Activated CD8-positive, alpha-beta T cell treated with anti-CD3 and anti-CD28 coated beads for 36 hours (primary cell): ENCODE measurements at regions not wholly inside any gene's neighbourhood (a gene's known extent, or its start where the extent isn't known, plus 50 kb on each side); places are given as distances from the start of the nearest gene placed in this dataset.
"Not testable (repeated sequence)": the region's sequence is repeated elsewhere in the genome, so short reads cannot be mapped to it uniquely, and the experiment has no call there.

Experiments
- ATAC-seq: fragments of 200-7000 bp; cut with Tn5 transposase; one replicate; pipeline ENCODE4 v1.10.0; 2021; ENCODE audit warnings: mild to moderate bottlenecking, moderate library complexity
- CTCF ChIA-PET: fragments of 350-600 bp; sonication (Branson Sonifier 250); formaldehyde crosslinking; loops from one replicate; lab custom pipeline; 2021; ENCODE audit warnings: antibody characterized with exemption; lab: Charles Lee
- POLR2A ChIA-PET: fragments of 350-600 bp; sonication (Branson Sonifier 250); formaldehyde crosslinking; loops from one replicate; lab custom pipeline; 2021; ENCODE audit warnings: antibody characterized with exemption; lab: Charles Lee
- DNase-seq: peaks from one replicate; pipeline ENCODE4 v3.0.0-alpha.2; 2020
- H3K27ac Mint-ChIP-seq: one replicate; pipeline ENCODE4 v1.8.0; 2021; ENCODE audit warnings: mild to moderate bottlenecking, mixed read lengths
- H3K27me3 Mint-ChIP-seq: one replicate; pipeline ENCODE4 v1.8.0; 2021; ENCODE audit warnings: mixed read lengths
- H3K36me3 Mint-ChIP-seq: one replicate; pipeline ENCODE4 v1.8.0; 2021; ENCODE audit warnings: low read depth, mixed read lengths
- H3K4me1 Mint-ChIP-seq: one replicate; pipeline ENCODE4 v1.8.0; 2021; ENCODE audit warnings: low read depth, mixed read lengths
- H3K4me3 Mint-ChIP-seq: one replicate; pipeline ENCODE4 v1.8.0; 2021; ENCODE audit warnings: mild to moderate bottlenecking, moderate library complexity, mixed read lengths
- H3K9me3 Mint-ChIP-seq: one replicate; pipeline ENCODE4 v1.8.0; 2021; ENCODE audit warnings: mixed read lengths
- intact Hi-C: fragments of 100-400 bp; cut with micrococcal nuclease; formaldehyde crosslinking; loops from one replicate; pipeline ENCODE4 v1.10.0; 2022
- TF ChIP-seq, protein P1 (sequence below): fragments of 200-600 bp; IDR thresholded peaks from one replicate; pipeline ENCODE4 v1.8.0; 2022; ENCODE audit warnings: antibody characterized with exemption, mild to moderate bottlenecking

DNA sequence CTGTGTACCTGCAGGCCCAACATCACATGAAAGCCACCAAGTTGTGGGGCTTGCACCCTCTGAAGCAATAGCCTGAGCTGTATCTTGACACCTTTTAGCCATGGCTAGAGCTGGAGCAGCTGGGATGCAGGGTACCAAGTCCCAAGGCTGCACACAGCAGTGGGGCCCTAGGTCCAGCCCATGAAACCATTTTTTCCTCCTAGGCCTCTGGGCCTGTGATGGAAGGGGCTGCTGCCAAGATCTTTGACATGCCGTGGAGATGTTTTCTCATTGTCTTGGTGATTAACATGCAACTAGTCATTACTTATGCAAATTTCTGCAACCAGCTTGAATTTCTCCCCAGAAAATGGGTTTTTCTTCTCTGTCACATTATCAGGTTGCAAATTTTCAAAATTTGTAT, 387.2 kb upstream of the RIOK2 start:
- ATAC-seq (no peak), DNase-seq (no peak)
- Mint-ChIP-seq H3K9me3 (peaks cover 9% of the 10 kb centered on the region), H3K27me3 (no peaks in the 10 kb centered on the region), H3K27ac (no peak overlapping the region), H3K4me3 (no peak overlapping the region), H3K4me1 (no peaks in the 10 kb centered on the region), H3K36me3 (no peaks in the 10 kb centered on the region)
- TF ChIP-seq, protein P1, sequence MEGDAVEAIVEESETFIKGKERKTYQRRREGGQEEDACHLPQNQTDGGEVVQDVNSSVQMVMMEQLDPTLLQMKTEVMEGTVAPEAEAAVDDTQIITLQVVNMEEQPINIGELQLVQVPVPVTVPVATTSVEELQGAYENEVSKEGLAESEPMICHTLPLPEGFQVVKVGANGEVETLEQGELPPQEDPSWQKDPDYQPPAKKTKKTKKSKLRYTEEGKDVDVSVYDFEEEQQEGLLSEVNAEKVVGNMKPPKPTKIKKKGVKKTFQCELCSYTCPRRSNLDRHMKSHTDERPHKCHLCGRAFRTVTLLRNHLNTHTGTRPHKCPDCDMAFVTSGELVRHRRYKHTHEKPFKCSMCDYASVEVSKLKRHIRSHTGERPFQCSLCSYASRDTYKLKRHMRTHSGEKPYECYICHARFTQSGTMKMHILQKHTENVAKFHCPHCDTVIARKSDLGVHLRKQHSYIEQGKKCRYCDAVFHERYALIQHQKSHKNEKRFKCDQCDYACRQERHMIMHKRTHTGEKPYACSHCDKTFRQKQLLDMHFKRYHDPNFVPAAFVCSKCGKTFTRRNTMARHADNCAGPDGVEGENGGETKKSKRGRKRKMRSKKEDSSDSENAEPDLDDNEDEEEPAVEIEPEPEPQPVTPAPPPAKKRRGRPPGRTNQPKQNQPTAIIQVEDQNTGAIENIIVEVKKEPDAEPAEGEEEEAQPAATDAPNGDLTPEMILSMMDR, result no peak
- ChIA-PET CTCF (no interaction called here), POLR2A (interaction anchor here (0.7 kb wide), 1 partner anchor 433 kb away, joined by 3 read pairs; no protein-coding TSS in a partner anchor)
- intact Hi-C loops, result no loop called here

DNA sequence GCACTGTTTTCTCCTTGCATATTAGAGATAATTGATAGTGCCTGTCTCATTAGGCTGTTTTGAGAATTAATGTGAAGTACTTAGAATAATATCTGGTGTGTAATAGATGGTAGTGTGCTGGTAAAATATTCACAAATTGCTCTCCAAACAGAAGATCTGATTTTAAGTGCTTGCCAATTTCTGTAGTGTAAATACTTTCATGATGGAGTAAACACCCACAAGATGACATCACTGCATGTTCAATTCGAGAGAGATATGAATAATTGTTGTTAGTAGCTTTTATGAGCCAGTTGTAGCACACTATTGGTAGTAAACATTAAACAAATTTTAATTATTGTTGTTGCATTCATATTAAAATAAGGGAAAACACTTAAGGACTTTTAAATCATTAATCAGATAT, 392.3 kb upstream of the RIOK2 start:
- TF ChIP-seq, protein P1, result no peak
- ChIA-PET POLR2A (no interaction called here), CTCF (no interaction called here)
- Mint-ChIP-seq H3K9me3 (peaks cover 6% of the 10 kb centered on the region), H3K27me3 (no peaks in the 10 kb centered on the region), H3K27ac (no peak overlapping the region), H3K4me1 (no peaks in the 10 kb centered on the region), H3K4me3 (no peak overlapping the region), H3K36me3 (no peaks in the 10 kb centered on the region)
- DNase-seq, result no peak
- intact Hi-C loops, result no loop called here
- ATAC-seq, result no peak

DNA sequence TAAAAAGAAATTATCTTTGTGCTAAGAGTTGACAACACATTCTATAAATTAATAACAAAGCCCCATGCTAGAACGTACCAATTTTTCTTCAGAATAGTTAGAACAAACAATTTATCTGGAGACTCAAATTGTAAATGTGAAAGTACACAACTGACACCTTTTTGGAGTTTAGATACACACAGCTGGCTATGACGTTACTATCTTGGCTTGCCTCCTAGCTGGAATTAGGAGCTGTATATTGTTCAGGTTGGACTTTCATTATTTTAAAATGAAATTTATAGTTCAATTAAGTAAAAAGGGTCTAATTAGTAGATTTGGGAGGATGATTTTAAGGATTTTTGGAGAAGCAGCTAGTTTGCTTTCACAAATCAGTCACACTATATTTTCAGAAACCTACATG, 393.9 kb upstream of the RIOK2 start:
- no peak overlapping the region for H3K27ac Mint-ChIP-seq
- no peaks in the 10 kb centered on the region for H3K36me3 Mint-ChIP-seq

DNA sequence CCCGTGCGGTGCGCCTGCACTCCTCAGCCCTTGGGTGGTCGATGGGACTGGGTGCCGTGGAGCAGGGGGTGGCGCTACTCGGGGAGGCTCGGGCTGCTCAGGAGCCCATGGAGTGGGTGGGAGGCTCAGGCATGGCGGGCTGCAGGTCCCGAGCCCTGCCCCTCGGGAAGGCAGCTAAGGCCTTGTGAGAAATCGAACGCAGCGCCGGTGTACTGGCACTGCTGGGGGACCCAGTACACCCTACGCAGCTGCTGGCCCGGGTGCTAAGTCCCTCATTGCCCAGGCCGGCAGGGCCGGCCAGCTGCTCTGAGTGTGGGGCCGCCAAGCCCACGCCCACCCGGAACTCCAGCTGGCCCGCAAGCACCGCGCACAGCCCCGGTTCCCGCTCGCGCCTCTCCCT, 396.9 kb upstream of the RIOK2 start:
- H3K27ac Mint-ChIP-seq, DNase-seq, intact Hi-C loops, H3K9me3 Mint-ChIP-seq, H3K27me3 Mint-ChIP-seq, POLR2A ChIA-PET, H3K4me3 Mint-ChIP-seq, CTCF ChIA-PET, H3K4me1 Mint-ChIP-seq, ATAC-seq, H3K36me3 Mint-ChIP-seq: not testable (repeated sequence)

More for the DNA sequence above, 393.9 kb upstream of the RIOK2 start:
- CTCF ChIA-PET, result no interaction called here
- POLR2A ChIA-PET, result no interaction called here
- DNase-seq (no peak), ATAC-seq (no peak)
- Mint-ChIP-seq H3K4me1 (no peaks in the 10 kb centered on the region), H3K4me3 (no peak overlapping the region), H3K9me3 (no peaks in the 10 kb centered on the region), H3K27me3 (no peaks in the 10 kb centered on the region)
- TF ChIP-seq, protein P1, result no peak
- intact Hi-C loops, result no loop called here

DNA sequence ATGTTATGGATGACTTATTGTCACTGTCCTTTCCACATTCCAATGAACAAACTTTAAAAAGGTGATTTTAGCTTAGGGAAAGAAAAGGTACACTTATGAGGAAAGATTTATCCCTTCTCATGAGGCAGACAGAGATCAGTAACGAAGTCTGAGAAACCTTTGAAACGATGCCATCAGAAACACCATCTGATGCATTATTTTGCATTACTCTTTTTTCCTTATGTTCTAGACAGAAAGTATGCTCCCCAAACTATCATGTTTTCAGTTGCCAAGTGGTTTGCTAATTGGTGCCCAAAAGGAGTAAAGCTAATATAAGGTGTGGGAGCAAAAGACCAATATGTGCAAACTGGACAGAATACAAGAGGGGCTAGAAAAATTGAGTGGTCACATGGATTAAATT, 397.7 kb upstream of the RIOK2 start:
- intact Hi-C loops, result no loop called here
- DNase-seq (no peak), ATAC-seq (no peak)
- H3K36me3 Mint-ChIP-seq, result no peaks in the 10 kb centered on the region
- H3K4me3 Mint-ChIP-seq, result no peak overlapping the region
- no peaks in the 10 kb centered on the region for H3K4me1 Mint-ChIP-seq
- no peaks in the 10 kb centered on the region for H3K9me3 Mint-ChIP-seq
- H3K27ac Mint-ChIP-seq, result no peak overlapping the region
- POLR2A ChIA-PET, result no interaction called here
- CTCF ChIA-PET, result no interaction called here
- no peaks in the 10 kb centered on the region for H3K27me3 Mint-ChIP-seq
- TF ChIP-seq, protein P1, result no peak

DNA sequence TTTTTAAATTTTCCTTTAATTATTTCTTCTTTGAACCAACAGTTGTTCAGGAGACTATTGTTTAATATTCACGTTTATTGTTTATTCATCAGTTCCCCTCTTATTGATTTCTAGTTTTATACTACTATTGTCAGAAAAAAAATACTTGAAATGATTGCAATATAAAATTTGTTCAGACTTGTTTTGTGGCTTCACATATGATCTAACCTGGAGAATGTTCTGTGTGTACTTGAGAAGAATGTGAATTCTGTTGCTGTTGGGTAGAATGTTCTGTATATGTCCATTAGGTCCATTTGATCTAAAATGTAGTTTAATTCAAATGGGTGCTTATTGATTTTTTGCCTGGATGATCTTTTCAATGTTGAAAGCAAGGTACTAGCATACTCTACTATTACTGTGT, 408.7 kb upstream of the RIOK2 start:
- Mint-ChIP-seq H3K27ac (no peak overlapping the region), H3K27me3 (no peaks in the 10 kb centered on the region), H3K4me1 (no peaks in the 10 kb centered on the region), H3K9me3 (no peaks in the 10 kb centered on the region), H3K4me3 (no peak overlapping the region), H3K36me3 (no peaks in the 10 kb centered on the region)
- ChIA-PET POLR2A (no interaction called here), CTCF (no interaction called here)
- intact Hi-C loops, result no loop called here
- TF ChIP-seq, protein P1, result no peak
- no peak for DNase-seq
- no peak for ATAC-seq
